ENCODE measurements at regions not wholly inside any gene's neighbourhood (a gene's known extent, or its start where the extent isn't known, plus 50 kb on each side); places are given as distances from the start of the nearest gene placed in this dataset.

DNA sequence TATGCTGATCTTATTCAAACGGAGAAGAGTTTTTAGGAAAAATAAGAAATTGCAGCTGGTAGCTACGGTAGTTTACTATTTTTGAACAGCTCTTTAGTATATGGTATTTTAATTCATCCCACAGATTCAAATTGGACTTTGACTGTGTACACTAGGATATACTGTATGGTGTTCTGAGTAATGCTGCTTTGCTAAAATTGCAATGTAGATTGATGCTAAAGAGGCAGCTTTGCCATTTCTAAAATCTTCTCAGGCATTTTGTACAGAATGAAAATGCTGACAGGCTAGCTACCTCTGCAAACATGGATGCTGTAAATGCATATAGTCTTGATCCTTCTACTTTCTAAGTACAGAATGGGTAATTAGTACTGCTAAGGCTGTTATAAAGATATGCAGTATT, 826.6 kb upstream of the POU3F3 start:
- BruUV-seq (replicated peaks) = no TSS peak
- no peaks in the 10 kb centered on the region for H3K27me3 ChIP-seq (ENCODE audit: insufficient read depth, low read length)
- H3K9ac ChIP-seq (ENCODE audit: low read length) = no peak overlapping the region
- no peak overlapping the region for H3K4me2 ChIP-seq (ENCODE audit: low read length)
- no peak for ATAC-seq
- ChIA-PET CTCF (no interaction called here), POLR2A (no interaction called here), RAD21 (ENCODE audit: low non-redundant PET in 1 of 2, low total read pairs in 2 of 2, uncharacterized antibody in 2 of 2, unreplicated experiment in 2 of 2) (no interaction called here)
- H3K79me2 ChIP-seq (ENCODE audit: insufficient read depth, low read length) = no peaks in the 10 kb centered on the region
- H3K4me3 ChIP-seq (replicated peaks in 1 of 2; ENCODE audit: low read depth in 1 of 2, low read length in 2 of 2) = no peak overlapping the region
- no peaks in the 10 kb centered on the region for H4K20me1 ChIP-seq (ENCODE audit: insufficient read depth)
- no peaks in the 10 kb centered on the region for H3K4me1 ChIP-seq (ENCODE audit: control insufficient read depth in 1 of 2, insufficient read depth in 2 of 2, low read length in 2 of 2)
- DNase-seq (ENCODE audit: low read depth, low spot score) = no peak
- no peaks in the 10 kb centered on the region for H3K9me2 ChIP-seq (ENCODE audit: insufficient read depth)
- H3K9me3 ChIP-seq (ENCODE audit: control insufficient read depth in 1 of 2, insufficient read depth in 1 of 2, low read depth in 1 of 2, low read length in 2 of 2) = peaks cover 15 to 23% of the 10 kb centered on the region in 2 experiments; a peak in 2 of 4 replicates
- no peaks in the 10 kb centered on the region for H3K36me3 ChIP-seq (ENCODE audit: control insufficient read depth in 1 of 2, insufficient read depth in 2 of 2, low read length in 2 of 2)
- intact Hi-C loops (cut with micrococcal nuclease) = no loop called here
- TF ChIP-seq POLR2A (IDR thresholded peaks at IDR 0.05; ENCODE audit: borderline replicate concordance, extremely low read depth, insufficient read depth, insufficient read length) (no peak), JUND (IDR thresholded peaks at IDR 0.05) (no peak), YY1 (IDR thresholded peaks at IDR 0.05; ENCODE audit: extremely low read depth, insufficient replicate concordance, low read depth, low read length) (no peak), ELF1 (IDR thresholded peaks at IDR 0.05; ENCODE audit: borderline replicate concordance, low read depth) (no peak), ZNF274 (IDR thresholded peaks at IDR 0.05; ENCODE audit: low read depth, low read length) (no peak)
- H2AFZ ChIP-seq (ENCODE audit: low read depth, low read length, poor library complexity, severe bottlenecking) = no peak overlapping the region
- H3K27ac ChIP-seq (ENCODE audit: low read depth, low read length) = no peak overlapping the region

- no peaks in the 10 kb centered on the region for H3K27me3 ChIP-seq (ENCODE audit: insufficient read depth, low read length)
- no peak overlapping the region for H3K9ac ChIP-seq (ENCODE audit: low read length)
- no peaks in the 10 kb centered on the region for H3K79me2 ChIP-seq (ENCODE audit: insufficient read depth, low read length)
- peaks cover 13 to 19% of the 10 kb centered on the region in 2 experiments; a peak in 2 of 4 replicates for H3K9me3 ChIP-seq (ENCODE audit: control insufficient read depth in 1 of 2, insufficient read depth in 1 of 2, low read depth in 1 of 2, low read length in 2 of 2)
- no peak for DNase-seq (ENCODE audit: low read depth, low spot score)
- ChIA-PET POLR2A (no interaction called here), CTCF (no interaction called here), RAD21 (ENCODE audit: low non-redundant PET in 1 of 2, low total read pairs in 2 of 2, uncharacterized antibody in 2 of 2, unreplicated experiment in 2 of 2) (no interaction called here)
- no peaks in the 10 kb centered on the region for H4K20me1 ChIP-seq (ENCODE audit: insufficient read depth)
- no peak for ATAC-seq
- no peaks in the 10 kb centered on the region for H3K4me1 ChIP-seq (ENCODE audit: control insufficient read depth in 1 of 2, insufficient read depth in 2 of 2, low read length in 2 of 2)
- no TSS peak for BruUV-seq (replicated peaks)
- H3K4me3 ChIP-seq (replicated peaks in 1 of 2; ENCODE audit: low read depth in 1 of 2, low read length in 2 of 2) = no peak overlapping the region
- intact Hi-C loops (cut with micrococcal nuclease) = no loop called here
- no peak overlapping the region for H3K4me2 ChIP-seq (ENCODE audit: low read length)
- no peak for TF ChIP-seq JUND (IDR thresholded peaks at IDR 0.05)
- no peak for TF ChIP-seq TCF7L2 (IDR thresholded peaks at IDR 0.05; ENCODE audit: borderline replicate concordance, extremely low read depth, insufficient read depth, insufficient read length)
- H2AFZ ChIP-seq (ENCODE audit: low read depth, low read length, poor library complexity, severe bottlenecking) = no peak overlapping the region
- H3K9me2 ChIP-seq (ENCODE audit: insufficient read depth) = no peaks in the 10 kb centered on the region
- no peak overlapping the region for H3K27ac ChIP-seq (ENCODE audit: low read depth, low read length)
- H3K36me3 ChIP-seq (ENCODE audit: control insufficient read depth in 1 of 2, insufficient read depth in 2 of 2, low read length in 2 of 2) = no peaks in the 10 kb centered on the region
These were observed 825.9 kb upstream of the POU3F3 start for GRCh38 chr2:104028061-104028460.
